ENCODE measurements at regions not wholly inside any gene's neighbourhood (a gene's known extent, or its start where the extent isn't known, plus 50 kb on each side); places are given as distances from the start of the nearest gene placed in this dataset.

DNA sequence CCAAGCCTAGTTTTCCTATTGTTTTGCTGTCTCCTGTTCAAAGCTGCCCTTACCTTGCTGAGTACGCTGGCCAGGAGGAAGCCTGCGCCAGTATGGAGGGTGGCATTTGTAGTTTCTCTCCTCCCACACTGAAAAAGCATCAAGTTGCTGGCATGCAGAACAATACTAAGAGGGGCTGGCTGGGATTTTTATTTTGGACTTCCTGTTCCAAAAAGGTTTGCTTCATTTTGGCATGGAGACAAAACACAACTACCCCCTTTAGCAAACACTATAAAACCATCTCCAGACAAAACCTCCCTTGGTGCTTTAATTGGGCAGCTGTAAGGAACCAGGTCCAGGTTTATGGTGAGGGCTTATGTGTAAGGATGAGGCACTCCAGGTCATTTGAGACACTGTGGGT lies 457.6 kb downstream of the PDCD6IP start:
- DNase-seq (ENCODE audit: low read depth): no peak
- TF ChIP-seq, protein P1, sequence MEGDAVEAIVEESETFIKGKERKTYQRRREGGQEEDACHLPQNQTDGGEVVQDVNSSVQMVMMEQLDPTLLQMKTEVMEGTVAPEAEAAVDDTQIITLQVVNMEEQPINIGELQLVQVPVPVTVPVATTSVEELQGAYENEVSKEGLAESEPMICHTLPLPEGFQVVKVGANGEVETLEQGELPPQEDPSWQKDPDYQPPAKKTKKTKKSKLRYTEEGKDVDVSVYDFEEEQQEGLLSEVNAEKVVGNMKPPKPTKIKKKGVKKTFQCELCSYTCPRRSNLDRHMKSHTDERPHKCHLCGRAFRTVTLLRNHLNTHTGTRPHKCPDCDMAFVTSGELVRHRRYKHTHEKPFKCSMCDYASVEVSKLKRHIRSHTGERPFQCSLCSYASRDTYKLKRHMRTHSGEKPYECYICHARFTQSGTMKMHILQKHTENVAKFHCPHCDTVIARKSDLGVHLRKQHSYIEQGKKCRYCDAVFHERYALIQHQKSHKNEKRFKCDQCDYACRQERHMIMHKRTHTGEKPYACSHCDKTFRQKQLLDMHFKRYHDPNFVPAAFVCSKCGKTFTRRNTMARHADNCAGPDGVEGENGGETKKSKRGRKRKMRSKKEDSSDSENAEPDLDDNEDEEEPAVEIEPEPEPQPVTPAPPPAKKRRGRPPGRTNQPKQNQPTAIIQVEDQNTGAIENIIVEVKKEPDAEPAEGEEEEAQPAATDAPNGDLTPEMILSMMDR (conservative IDR thresholded peaks at IDR 0.05; ENCODE audit: low read length): no peak
- H3K4me3 ChIP-seq (ENCODE audit: low read length): no peak overlapping the region

DNA sequence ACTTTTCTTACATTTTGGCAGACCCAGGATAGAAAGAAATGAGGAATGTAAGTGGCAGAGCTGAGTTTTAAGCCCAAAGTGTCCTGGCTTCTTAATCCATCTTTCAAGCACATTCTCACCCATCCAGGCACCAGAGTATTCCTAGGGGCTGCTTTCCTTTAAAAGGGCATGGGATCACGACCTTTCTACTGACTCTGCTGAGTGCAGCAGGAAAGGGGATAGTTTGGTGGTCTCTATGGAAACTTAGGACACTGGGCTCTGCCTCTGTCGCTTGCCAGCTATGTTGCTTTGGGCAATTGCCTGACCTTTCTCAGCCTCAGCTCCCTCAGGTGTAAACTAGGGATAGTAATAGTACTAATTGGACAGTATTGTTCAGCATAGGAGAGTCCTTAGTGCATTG lies 458.4 kb downstream of the PDCD6IP start:
- H3K4me3 ChIP-seq (ENCODE audit: low read length): no peak overlapping the region
- TF ChIP-seq, protein P1 (conservative IDR thresholded peaks at IDR 0.05; ENCODE audit: low read length): no peak
- no peak for DNase-seq (ENCODE audit: low read depth)

DNA sequence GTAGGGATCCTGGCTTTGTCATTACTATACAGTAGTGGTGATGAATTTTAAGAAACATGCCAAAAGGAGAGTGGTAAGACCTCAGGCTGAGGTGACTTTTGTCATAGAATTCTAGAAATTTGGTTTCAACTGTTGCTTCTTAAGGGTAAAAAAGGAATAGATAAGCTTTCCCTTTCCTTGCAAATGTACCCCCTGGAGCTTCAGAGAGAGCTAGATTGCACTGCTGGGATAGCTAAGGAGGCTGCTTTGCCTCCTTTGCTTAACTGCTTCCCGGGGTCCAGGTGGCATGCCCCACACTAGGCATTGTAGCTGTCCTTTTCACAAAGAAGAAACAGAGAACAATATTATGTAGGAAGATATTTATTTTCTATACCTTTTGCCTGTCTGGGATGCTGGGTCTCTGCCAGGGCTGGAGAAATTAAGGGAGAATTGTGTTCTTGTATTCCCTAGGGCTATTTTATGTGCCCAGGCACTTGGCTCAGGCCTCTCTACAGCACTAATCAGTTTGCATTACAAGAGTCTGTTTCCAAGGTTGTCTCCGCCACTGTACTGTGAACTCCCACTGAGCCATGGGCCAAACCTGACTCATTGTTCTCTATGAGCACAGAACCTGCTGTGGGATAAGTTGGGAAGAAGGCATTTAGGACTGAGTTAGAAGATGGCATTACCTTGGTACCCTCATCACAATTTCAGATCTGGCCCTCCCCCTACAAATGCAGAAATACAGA lies 460.0 kb downstream of the PDCD6IP start:
- DNase-seq (ENCODE audit: low read depth): no peak
- no peak overlapping the region for H3K4me3 ChIP-seq (ENCODE audit: low read length)
- TF ChIP-seq, protein P1 (conservative IDR thresholded peaks at IDR 0.05; ENCODE audit: low read length): no peak

DNA sequence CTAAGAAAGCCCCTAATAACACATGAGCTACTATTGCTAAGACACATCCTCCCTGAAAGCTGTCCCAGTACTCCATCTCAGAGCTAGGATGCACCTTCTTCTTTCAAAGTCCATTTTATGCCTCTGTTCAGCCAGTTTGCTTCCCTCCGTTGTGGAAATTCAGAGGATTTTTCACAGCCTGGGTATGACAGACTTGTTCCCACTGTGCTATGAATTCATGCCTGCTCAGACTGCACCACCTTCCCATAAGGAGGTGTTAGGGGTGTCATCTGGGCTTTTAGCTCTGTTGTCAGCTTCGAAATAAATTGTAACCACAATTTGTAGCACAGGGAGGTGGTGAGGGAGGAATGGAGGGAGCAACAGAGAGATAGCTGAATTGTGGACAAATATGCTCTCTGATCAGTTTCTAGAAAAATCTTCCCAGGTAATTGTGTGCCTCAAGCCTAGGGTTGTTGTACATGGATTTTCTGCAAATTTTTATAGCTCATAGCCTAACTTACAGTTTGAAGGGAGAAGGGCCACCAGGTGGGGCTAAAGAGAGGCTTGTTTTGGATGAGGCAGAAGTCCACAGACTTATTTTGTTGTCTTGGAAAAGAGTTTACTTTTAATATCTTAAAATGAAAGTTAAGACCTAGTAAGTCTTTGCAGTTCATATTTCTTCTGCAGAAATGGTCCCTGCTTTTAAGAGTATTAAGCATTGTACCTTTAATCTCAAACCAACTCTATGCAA lies 462.0 kb downstream of the PDCD6IP start:
- TF ChIP-seq, protein P1 (conservative IDR thresholded peaks at IDR 0.05; ENCODE audit: low read length): peak; percentile 56
- peak; percentile 28 for DNase-seq (ENCODE audit: low read depth)
- no peak overlapping the region for H3K4me3 ChIP-seq (ENCODE audit: low read length)

DNA sequence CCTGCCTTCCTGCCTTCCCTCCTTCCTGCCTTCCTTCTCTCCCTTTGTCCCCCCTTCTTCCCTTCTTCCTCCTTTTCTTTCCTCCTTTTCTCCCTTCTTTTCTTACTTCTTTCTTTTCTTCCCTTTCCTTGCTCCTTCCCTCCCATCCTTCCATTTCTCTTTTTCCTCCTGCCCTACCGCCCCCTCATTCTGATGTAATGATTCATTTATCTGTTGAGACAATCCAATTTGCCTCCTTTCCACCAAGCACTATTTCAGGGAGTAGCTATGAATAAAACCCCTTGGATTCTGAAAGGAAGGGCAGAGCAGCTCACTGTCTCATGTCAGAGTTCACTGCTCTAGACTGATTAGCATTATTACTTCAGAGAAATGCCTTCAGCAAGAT lies 462.6 kb downstream of the PDCD6IP start:
- TF ChIP-seq, protein P1 (conservative IDR thresholded peaks at IDR 0.05; ENCODE audit: low read length): no peak
- no peak overlapping the region for H3K4me3 ChIP-seq (ENCODE audit: low read length)
- DNase-seq (ENCODE audit: low read depth): no peak

DNA sequence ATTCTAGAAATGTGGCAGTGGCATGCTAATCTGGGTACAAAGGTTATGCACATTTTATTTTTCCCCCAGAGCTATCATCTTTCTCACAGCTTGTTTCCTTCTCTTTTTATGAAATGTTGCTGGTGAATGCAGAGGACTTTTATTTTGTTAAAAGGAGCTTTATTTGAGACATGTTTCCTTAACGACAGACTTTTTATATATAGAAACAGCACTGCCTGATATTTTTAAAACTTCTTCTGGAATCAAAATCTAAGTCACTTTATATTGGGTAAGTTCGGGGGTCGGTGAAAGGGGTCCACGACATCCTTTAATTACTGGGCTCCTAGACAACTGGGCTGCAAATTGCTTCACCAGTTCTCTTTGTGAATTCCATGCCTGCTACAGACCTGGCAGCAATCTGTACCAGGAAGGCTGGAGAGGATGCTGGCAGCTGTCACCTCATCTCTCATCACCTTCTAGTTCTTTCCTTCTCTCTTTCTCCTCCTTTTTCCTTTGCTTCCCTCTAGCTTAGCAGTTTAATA lies 464.7 kb downstream of the PDCD6IP start:
- no peak overlapping the region for H3K4me3 ChIP-seq (ENCODE audit: low read length)
- TF ChIP-seq, protein P1 (conservative IDR thresholded peaks at IDR 0.05; ENCODE audit: low read length): no peak
- DNase-seq (ENCODE audit: low read depth): no peak

All from AG10803 (cell line).